ENCODE measurements at regions not wholly inside any gene's neighbourhood (a gene's known extent, or its start where the extent isn't known, plus 50 kb on each side); places are given as distances from the start of the nearest gene placed in this dataset.

- no peak for TF ChIP-seq CTCF (IDR thresholded peaks at IDR 0.05; ENCODE audit: low read depth, low read length, missing control alignments)
- in situ Hi-C loops (cut with HindIII; ENCODE audit: low sequenced_read_pairs) = no loop called here
- no peak overlapping the region for H3K4me3 ChIP-seq (ENCODE audit: low read depth, low read length)
- no peak for DNase-seq (ENCODE audit: low read depth)
Observed at GRCh38 chr3:72097053-72097452, 312.1 kb upstream of the PROK2 start.

- in situ Hi-C loops (cut with HindIII; ENCODE audit: low sequenced_read_pairs) = no loop called here
- H3K4me3 ChIP-seq (ENCODE audit: low read depth, low read length) = no peak overlapping the region
- DNase-seq (ENCODE audit: low read depth) = no peak
- TF ChIP-seq CTCF (IDR thresholded peaks at IDR 0.05; ENCODE audit: low read depth, low read length, missing control alignments) = no peak
Observed at GRCh38 chr3:72095521-72095920, 310.6 kb upstream of the PROK2 start.

DNA sequence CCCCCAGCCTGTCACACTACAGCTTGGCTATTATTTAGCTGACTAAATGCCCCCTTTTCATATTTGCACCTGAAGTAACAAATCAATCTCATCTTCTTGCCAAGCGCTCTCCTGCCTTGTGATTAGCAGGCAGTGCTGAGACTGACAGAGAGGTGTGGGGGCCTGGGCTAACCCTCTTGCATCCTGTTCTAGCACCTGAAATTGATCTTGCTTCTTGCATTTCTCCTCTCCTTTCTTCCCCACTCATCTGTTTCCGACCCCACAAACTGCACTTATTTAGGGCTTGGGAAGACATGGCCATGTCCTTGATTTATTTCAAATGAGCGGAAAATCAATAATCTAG is 309.0 kb upstream of the PROK2 start:
- DNase-seq (ENCODE audit: low read depth) = no peak
- TF ChIP-seq CTCF (IDR thresholded peaks at IDR 0.05; ENCODE audit: low read depth, low read length, missing control alignments) = no peak
- in situ Hi-C loops (cut with HindIII; ENCODE audit: low sequenced_read_pairs) = no loop called here
- no peak overlapping the region for H3K4me3 ChIP-seq (ENCODE audit: low read depth, low read length)

DNA sequence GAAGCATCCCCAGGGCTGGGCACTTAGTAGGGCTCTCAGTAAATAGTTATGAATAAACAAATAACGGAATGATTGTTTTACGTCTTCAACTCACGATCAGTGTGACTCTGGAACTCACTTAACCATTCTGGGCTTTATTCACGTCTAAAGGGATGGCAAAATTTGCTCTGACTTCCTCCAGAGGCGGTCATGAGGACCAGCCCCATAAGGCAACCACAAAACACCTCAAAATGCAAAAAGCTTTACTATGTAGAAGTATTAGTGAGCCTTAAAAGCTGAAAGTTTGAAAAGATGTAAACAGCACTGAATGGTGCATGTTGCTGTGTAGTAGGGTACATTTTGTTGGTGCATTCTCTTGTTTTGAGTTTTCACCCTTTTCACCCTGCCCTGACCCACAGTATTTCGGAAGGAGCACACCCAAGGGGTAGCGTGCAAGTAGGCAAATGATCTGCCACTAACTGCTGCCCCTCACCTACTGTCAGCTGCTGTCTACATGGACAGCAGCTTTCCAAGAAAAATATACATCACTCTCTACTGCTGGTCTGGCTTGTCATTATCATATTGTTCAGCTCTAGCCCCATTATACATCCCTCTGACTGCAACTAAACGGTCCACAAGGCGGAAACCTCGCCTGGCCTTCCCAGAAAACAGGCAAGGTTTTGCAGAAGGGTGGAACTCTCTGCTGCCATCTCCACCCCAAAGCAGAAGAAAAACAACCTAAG is 308.5 kb upstream of the PROK2 start:
- H3K4me3 ChIP-seq (ENCODE audit: low read depth, low read length) = no peak overlapping the region
- in situ Hi-C loops (cut with HindIII; ENCODE audit: low sequenced_read_pairs) = no loop called here
- TF ChIP-seq CTCF (IDR thresholded peaks at IDR 0.05; ENCODE audit: low read depth, low read length, missing control alignments) = no peak
- no peak for DNase-seq (ENCODE audit: low read depth)

DNA sequence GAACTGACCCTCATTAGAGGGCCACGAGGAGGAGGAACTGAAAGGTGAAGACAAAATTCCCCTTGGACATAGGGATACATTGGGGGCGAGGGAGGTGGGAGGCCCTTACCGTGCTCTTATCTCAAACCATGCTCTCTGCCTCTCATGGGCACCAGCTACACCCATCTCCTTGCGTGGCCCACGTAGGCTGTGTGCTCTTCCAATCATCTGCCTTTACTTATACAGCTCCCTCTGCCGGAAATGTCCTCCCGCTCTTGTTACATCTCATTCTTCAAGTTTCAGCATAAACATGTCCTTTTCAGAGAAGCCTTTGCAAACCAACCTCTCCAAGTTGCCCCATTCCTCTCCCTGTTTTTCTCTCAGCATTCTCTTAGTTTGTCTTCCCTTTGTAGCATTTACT is 307.8 kb upstream of the PROK2 start:
- in situ Hi-C loops (cut with HindIII; ENCODE audit: low sequenced_read_pairs) = no loop called here
- DNase-seq (ENCODE audit: low read depth) = no peak
- no peak overlapping the region for H3K4me3 ChIP-seq (ENCODE audit: low read depth, low read length)
- TF ChIP-seq CTCF (IDR thresholded peaks at IDR 0.05; ENCODE audit: low read depth, low read length, missing control alignments) = no peak

DNA sequence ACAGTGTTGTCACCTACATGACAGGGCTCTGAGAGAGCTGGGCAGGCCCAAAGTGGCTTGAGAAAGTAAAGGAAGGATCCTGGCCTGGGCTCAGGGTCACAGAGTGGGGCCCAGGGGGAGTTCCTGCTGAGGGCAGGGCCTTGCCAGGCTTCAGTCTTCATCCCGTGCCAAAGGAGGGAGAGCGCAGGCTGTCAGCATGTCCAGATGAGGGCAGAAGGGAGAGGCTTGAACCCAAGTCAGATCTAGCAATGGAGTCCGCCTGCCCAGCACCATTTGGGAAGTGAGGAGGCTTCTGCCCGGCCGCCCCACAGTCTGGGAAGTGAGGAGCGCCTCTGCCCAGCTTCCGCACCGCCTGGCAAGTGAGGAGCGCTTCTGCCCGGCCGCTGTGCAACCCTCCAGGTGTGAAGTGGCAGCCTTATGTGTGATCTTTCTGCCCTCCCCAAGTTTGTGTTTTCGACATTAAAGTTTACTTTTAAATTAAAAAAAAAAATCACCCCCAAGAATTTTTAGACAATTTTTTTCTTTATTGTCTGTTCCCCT is 303.6 kb upstream of the PROK2 start:
- no peak for DNase-seq (ENCODE audit: low read depth)
- no peak for TF ChIP-seq CTCF (IDR thresholded peaks at IDR 0.05; ENCODE audit: low read depth, low read length, missing control alignments)
- no peak overlapping the region for H3K4me3 ChIP-seq (ENCODE audit: low read depth, low read length)
- in situ Hi-C loops (cut with HindIII; ENCODE audit: low sequenced_read_pairs) = no loop called here
